GM20000 (cell line): ENCODE measurements at regions not wholly inside any gene's neighbourhood (a gene's known extent, or its start where the extent isn't known, plus 50 kb on each side); places are given as distances from the start of the nearest gene placed in this dataset.

Source experiments
- DNase-seq: peaks from one replicate; pipeline ENCODE4 v3.0.0; 2012; ENCODE audit warnings: low spot score
- TF ChIP-seq, protein P1 (sequence below): IDR thresholded peaks from 2 replicates; pipeline ENCODE4 v1.5.1; 2012; ENCODE audit warnings: mild to moderate bottlenecking, control low read depth; ENCODE audit errors: extremely low read depth, missing control alignments

DNA sequence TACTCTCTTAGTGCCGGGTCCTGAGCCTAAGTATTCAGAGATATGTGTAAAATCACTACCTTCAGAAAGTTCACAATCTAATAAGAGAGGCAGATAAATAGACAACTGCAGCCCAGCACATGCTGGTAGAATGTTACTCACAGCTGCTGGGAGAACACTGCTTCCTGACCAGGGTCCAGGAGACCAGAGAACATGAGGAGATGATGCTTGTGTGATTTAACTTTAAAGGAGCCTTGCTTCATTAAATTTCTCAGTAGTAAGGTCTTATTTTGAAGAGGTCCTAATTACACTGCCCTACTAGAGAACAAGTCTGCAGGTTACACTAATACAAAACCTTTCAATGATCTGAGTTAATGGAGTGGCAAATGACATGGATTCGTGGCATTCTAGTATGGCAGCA lies 209.9 kb upstream of the TRIB2 start:
- no peak for DNase-seq
- TF ChIP-seq, protein P1, sequence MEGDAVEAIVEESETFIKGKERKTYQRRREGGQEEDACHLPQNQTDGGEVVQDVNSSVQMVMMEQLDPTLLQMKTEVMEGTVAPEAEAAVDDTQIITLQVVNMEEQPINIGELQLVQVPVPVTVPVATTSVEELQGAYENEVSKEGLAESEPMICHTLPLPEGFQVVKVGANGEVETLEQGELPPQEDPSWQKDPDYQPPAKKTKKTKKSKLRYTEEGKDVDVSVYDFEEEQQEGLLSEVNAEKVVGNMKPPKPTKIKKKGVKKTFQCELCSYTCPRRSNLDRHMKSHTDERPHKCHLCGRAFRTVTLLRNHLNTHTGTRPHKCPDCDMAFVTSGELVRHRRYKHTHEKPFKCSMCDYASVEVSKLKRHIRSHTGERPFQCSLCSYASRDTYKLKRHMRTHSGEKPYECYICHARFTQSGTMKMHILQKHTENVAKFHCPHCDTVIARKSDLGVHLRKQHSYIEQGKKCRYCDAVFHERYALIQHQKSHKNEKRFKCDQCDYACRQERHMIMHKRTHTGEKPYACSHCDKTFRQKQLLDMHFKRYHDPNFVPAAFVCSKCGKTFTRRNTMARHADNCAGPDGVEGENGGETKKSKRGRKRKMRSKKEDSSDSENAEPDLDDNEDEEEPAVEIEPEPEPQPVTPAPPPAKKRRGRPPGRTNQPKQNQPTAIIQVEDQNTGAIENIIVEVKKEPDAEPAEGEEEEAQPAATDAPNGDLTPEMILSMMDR, result no peak

- no peak for DNase-seq
- TF ChIP-seq, protein P1, result no peak
These were observed 209.4 kb upstream of the TRIB2 start for GRCh38 chr2:12507295-12507694.

- DNase-seq, result no peak
- TF ChIP-seq, protein P1, result no peak
These were observed 206.7 kb upstream of the TRIB2 start for GRCh38 chr2:12510070-12510469.

- TF ChIP-seq, protein P1, result no peak
- DNase-seq, result no peak
These were observed 203.4 kb upstream of the TRIB2 start for GRCh38 chr2:12513339-12513738.

- TF ChIP-seq, protein P1, result no peak
- no peak for DNase-seq
These were observed 202.6 kb upstream of the TRIB2 start for GRCh38 chr2:12514168-12514567.

DNA sequence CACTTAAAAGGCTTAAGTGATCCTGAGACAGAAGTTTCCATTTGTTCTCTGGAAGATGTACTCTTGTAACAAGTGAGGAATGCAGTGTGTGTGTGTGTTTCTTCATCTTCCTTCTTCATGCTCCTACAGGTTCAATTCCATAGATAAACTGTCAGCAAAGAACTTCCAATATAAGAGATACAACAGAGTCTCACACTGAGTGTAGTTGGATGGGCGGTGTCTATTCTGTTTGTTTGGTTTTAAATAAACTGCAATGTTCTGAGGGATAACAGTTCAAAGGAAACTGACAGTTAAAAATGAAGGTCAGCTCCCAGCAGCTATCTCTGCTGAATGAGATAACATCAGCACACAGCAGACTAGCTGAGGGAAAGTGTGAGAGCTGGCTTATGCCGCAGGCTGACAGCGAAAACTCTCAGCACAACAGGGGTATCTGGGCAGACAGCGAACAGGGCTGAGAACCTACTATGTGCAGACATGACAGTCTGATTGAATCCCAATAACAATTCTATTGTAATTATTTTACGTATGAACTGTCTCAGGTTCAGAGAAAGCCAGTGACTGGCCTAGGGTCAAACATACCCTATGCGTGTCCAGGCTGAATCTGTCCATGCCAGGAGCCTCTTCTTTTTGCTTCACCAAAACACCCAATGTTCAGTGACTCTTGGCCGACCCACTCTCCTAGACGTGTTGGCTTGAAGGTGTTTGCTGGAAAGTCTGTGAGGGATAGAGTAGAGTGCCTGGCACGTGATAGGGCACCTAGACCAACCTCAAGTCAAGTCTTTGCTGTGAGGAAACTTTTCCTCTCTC lies 201.9 kb upstream of the TRIB2 start:
- TF ChIP-seq, protein P1, result no peak
- no peak for DNase-seq

DNA sequence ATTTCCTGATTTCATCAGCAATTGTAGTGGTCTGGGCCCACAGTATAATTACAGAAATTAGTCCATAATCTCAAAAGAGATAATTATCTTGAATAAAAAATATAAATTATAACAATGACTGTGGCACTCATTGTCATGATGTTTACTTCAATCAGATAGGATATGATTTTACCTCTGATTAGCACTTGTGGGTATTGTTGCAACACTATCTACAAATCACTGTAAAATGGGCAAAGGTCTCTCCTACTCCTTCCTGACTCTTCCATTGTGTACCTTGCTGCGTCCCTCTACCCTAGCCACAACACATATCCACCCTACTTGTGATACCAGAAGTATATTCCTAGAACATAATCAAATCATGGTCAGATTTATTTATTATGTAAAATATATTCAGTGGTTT lies 200.9 kb upstream of the TRIB2 start:
- TF ChIP-seq, protein P1, result no peak
- DNase-seq, result no peak
